HFF-Myc (cell line): ENCODE measurements at regions not wholly inside any gene's neighbourhood (a gene's known extent, or its start where the extent isn't known, plus 50 kb on each side); places are given as distances from the start of the nearest gene placed in this dataset.

Experiments
- DNase-seq: peaks from one replicate; pipeline ENCODE4 v3.0.0-alpha.2; 2011; ENCODE audit warnings: low read depth; ENCODE audit errors: extremely low read depth
- H3K4me3 ChIP-seq: replicated peaks from 2 replicates; pipeline ENCODE4 v1.5.1; 2011; ENCODE audit warnings: low read depth, mild to moderate bottlenecking, control low read depth, low read length
- TF ChIP-seq, protein P1 (sequence below): IDR thresholded peaks from 2 replicates; pipeline ENCODE4 v1.5.1; 2012; ENCODE audit warnings: mild to moderate bottlenecking, low read depth, low read length, control low read depth; ENCODE audit errors: missing control alignments

GRCh38 chr12:97616946-97617345, 154.3 kb downstream of the RMST start:
- TF ChIP-seq, protein P1, sequence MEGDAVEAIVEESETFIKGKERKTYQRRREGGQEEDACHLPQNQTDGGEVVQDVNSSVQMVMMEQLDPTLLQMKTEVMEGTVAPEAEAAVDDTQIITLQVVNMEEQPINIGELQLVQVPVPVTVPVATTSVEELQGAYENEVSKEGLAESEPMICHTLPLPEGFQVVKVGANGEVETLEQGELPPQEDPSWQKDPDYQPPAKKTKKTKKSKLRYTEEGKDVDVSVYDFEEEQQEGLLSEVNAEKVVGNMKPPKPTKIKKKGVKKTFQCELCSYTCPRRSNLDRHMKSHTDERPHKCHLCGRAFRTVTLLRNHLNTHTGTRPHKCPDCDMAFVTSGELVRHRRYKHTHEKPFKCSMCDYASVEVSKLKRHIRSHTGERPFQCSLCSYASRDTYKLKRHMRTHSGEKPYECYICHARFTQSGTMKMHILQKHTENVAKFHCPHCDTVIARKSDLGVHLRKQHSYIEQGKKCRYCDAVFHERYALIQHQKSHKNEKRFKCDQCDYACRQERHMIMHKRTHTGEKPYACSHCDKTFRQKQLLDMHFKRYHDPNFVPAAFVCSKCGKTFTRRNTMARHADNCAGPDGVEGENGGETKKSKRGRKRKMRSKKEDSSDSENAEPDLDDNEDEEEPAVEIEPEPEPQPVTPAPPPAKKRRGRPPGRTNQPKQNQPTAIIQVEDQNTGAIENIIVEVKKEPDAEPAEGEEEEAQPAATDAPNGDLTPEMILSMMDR = no peak
- DNase-seq = no peak

GRCh38 chr12:97628962-97629361, 166.4 kb downstream of the RMST start:
- no peak overlapping the region for H3K4me3 ChIP-seq
- TF ChIP-seq, protein P1 = no peak
- DNase-seq = no peak

More at GRCh38 chr12:97616946-97617345, 154.3 kb downstream of the RMST start:
- H3K4me3 ChIP-seq = no peak overlapping the region

GRCh38 chr12:97629382-97629781, 166.8 kb downstream of the RMST start:
- no peak overlapping the region for H3K4me3 ChIP-seq
- no peak for DNase-seq
- TF ChIP-seq, protein P1 = no peak

DNA sequence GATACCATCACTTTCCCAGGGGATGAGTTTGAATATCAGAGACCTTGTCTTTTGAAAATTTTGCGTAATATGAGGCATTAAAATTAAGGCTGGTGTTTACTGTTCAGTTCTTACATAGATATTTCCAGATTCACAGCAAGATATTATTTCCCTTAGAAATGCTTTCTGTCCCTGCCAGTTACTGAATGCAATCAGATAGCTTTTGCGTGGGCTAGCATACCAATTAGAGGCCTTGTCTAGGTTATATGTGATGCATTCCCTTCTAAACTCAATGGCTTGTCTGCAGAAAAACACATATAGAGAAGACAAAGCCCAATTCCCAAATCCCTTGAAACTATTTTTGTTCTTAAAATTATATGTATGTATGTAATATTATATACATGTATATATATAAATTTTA, 167.8 kb downstream of the RMST start:
- no peak overlapping the region for H3K4me3 ChIP-seq
- no peak for DNase-seq
- TF ChIP-seq, protein P1 = no peak

DNA sequence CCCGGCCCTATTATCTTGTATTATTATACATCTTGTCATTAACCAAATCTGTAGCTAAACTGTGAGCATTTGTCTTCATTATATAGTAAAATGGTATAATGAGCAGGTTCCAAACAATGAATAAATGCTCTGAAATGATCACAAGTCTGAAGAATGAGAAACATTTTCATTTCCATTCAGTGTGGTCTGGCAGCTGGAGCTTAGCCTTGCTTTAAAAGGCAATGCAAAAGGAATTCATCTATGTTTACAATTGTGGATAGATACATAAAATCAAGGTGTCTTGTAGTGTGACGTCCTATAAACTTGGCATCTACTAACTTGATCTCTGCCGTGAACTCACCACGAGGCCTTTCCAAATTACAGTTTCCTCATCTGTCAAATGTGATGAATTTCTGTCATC, 168.3 kb downstream of the RMST start:
- TF ChIP-seq, protein P1 = no peak
- no peak overlapping the region for H3K4me3 ChIP-seq
- DNase-seq = no peak

DNA sequence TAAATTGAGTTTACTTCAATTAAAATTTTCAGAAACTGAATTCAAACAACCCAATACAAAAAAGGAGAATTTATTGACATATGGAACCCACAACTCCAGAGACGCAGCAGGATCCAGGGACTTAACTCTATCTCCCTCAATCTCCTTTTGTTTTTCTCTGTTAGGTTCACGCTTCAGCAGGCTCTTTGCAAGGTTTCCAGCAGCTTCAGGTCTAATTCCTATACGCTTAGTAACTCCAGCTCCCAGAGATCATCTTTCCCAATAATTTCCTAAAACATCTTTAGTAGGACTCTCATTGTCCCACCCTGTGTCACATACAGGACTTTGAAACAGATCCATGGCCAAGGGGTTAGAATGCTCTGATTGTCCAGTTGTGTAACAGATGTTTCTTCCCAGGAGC, 175.2 kb downstream of the RMST start:
- DNase-seq = no peak
- H3K4me3 ChIP-seq = no peak overlapping the region
- TF ChIP-seq, protein P1 = no peak

DNA sequence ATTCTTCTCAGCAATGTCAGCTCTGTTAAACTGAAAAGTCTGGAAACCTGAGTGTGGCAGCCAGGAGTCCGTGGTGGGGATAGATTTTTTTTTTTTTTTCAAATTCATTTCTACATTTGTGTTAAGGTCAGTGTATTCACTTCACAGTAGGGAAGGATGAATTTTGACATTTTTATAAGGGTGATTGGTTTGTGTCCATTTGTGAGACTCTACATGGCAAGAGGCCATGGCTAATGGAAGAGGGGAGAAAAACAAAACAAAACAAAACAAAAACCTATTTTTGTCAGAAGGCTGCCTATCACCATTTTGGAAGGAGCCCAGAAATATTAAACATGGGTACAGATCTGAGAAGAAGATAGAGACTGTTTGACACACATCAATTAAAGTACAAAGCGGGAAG, 176.1 kb downstream of the RMST start:
- TF ChIP-seq, protein P1 = no peak
- H3K4me3 ChIP-seq = no peak overlapping the region
- no peak for DNase-seq
